ENCODE measurements at regions not wholly inside any gene's neighbourhood (a gene's known extent, or its start where the extent isn't known, plus 50 kb on each side); places are given as distances from the start of the nearest gene placed in this dataset.

DNA sequence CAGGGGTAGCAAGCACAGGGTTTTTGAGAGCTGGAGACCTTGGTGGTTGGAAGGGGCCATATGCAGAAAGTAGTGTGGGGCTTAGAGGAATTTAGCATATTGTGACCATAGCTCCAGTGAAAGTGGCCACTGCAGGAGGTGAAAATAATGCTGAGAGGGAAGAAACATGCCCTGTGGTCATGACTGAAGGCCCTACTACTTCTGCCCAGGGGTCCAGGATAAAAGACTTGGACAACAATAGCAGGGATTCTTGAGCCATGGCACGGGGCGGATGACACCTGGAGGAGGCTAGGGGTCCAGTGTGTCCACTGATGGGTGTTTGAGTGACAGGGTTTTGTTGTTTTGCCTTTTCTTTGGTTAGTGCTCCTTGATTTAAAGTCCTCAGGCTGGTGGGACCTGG lies 694.6 kb downstream of the CPS1 start:
- Histone ChIP-seq H3K9me2 (replicated peaks; ENCODE audit: insufficient read depth, low read length) (no peaks in the 10 kb centered on the region), H3K9ac (ENCODE audit: low read length) (no peak overlapping the region), H3K4me3 (ENCODE audit: low read length) (no peak overlapping the region), H2AFZ (ENCODE audit: low read length) (no peak overlapping the region), H3K27ac (ENCODE audit: low read length) (no peak overlapping the region), H4K20me1 (ENCODE audit: insufficient read depth, low read length) (no peaks in the 10 kb centered on the region), H3F3A (ENCODE audit: insufficient read depth, low read length) (no peaks in the 10 kb centered on the region), H3K79me2 (ENCODE audit: low read length) (no peaks in the 10 kb centered on the region), H3K4me1 (ENCODE audit: low read length) (no peaks in the 10 kb centered on the region), H3K9me3 (replicated peaks; ENCODE audit: insufficient read depth, low read length) (no peaks in the 10 kb centered on the region), H3K27me3 (replicated peaks; ENCODE audit: insufficient read depth, low read length) (no peaks in the 10 kb centered on the region), H3K36me3 (replicated peaks; ENCODE audit: insufficient read depth, low read length) (no peaks in the 10 kb centered on the region), H3K4me2 (ENCODE audit: low read depth, low read length) (no peak overlapping the region)
- TF ChIP-seq EZH2phosphoT487 (IDR thresholded peaks at IDR 0.05; ENCODE audit: low read length) (no peak), EZH2 (optimal IDR thresholded peaks at IDR 0.05; ENCODE audit: low read depth, low read length) (no peak)
- TF ChIP-seq, protein P1, sequence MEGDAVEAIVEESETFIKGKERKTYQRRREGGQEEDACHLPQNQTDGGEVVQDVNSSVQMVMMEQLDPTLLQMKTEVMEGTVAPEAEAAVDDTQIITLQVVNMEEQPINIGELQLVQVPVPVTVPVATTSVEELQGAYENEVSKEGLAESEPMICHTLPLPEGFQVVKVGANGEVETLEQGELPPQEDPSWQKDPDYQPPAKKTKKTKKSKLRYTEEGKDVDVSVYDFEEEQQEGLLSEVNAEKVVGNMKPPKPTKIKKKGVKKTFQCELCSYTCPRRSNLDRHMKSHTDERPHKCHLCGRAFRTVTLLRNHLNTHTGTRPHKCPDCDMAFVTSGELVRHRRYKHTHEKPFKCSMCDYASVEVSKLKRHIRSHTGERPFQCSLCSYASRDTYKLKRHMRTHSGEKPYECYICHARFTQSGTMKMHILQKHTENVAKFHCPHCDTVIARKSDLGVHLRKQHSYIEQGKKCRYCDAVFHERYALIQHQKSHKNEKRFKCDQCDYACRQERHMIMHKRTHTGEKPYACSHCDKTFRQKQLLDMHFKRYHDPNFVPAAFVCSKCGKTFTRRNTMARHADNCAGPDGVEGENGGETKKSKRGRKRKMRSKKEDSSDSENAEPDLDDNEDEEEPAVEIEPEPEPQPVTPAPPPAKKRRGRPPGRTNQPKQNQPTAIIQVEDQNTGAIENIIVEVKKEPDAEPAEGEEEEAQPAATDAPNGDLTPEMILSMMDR (IDR thresholded peaks at IDR 0.05; ENCODE audit: low read length): no peak
- no peak for DNase-seq

DNA sequence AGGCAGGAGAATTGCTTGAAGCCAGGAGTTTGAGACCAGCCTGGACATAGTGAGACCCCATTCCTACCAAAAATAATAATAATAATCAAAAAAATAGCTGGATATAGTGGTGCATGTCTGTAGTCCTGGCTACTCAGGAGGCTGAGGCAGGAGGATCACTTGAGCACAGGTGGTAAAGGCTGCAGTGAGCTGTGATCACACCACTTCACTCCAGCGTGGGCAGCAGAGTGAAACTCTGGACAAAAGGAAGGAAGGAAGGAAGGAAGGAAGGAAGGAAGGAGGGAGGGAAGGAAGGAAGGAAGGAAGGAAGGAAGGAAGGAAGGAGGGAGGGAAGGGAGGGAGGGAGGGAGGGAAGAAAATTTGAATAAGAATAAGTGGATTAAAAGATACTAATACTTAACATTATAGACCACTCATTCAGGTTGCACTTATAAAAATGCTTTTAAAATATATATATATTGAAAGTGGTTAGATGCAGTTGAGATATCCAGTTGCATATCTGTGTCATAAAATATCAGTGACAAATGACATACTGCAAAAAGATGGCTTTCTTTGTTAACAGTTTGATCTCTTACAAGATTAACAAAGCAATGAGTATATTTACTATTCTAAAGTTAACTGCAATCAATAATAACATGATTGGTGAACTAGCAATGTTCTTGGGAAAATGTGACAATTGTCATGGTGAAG lies 702.4 kb downstream of the CPS1 start:
- Histone ChIP-seq H3K27me3 (replicated peaks; ENCODE audit: insufficient read depth, low read length) (no peaks in the 10 kb centered on the region), H3K9me3 (replicated peaks; ENCODE audit: insufficient read depth, low read length) (no peaks in the 10 kb centered on the region), H2AFZ (ENCODE audit: low read length) (no peak overlapping the region), H3K9ac (ENCODE audit: low read length) (no peak overlapping the region), H3K4me1 (ENCODE audit: low read length) (no peaks in the 10 kb centered on the region), H3K79me2 (ENCODE audit: low read length) (no peaks in the 10 kb centered on the region), H3K27ac (ENCODE audit: low read length) (no peak overlapping the region), H3K9me2 (replicated peaks; ENCODE audit: insufficient read depth, low read length) (no peaks in the 10 kb centered on the region), H3K4me2 (ENCODE audit: low read depth, low read length) (no peak overlapping the region), H3K36me3 (replicated peaks; ENCODE audit: insufficient read depth, low read length) (no peaks in the 10 kb centered on the region), H4K20me1 (ENCODE audit: insufficient read depth, low read length) (no peaks in the 10 kb centered on the region), H3F3A (ENCODE audit: insufficient read depth, low read length) (no peaks in the 10 kb centered on the region), H3K4me3 (ENCODE audit: low read length) (no peak overlapping the region)
- TF ChIP-seq EZH2 (optimal IDR thresholded peaks at IDR 0.05; ENCODE audit: low read depth, low read length) (no peak), EZH2phosphoT487 (IDR thresholded peaks at IDR 0.05; ENCODE audit: low read length) (no peak)
- TF ChIP-seq, protein P1 (IDR thresholded peaks at IDR 0.05; ENCODE audit: low read length): no peak
- DNase-seq: no peak

DNA sequence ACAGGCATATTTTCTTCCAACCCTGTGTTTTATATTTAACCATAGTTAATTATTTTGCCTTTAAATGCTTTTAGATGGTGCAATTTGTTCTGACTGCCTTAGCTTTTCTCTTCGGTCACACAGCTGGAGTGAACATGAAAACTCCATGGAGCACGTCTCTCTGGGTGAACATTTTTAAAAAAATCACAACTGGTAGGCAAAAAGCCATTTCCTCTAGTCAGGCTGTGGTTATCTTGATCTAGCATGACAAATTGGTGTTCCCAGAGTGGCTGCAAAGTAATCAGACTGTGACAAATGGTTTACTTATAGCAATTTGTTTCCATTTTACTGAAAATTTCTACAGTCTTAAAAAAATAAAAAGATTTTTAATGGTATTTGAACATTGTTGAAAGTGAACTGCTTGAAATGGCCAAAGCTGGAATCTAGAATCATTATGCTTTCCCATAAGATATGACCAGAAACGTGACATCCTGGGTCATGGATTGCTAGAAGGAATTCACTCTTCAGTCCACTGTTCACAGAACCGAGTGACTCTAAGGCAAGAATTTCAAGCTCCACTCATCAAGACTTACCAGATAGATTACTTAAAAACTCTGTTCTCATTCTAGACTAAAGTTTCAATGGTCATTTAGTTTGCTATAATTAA lies 703.6 kb downstream of the CPS1 start:
- Histone ChIP-seq H3K27ac (ENCODE audit: low read length) (no peak overlapping the region), H4K20me1 (ENCODE audit: insufficient read depth, low read length) (no peaks in the 10 kb centered on the region), H3K9me2 (replicated peaks; ENCODE audit: insufficient read depth, low read length) (no peaks in the 10 kb centered on the region), H3F3A (ENCODE audit: insufficient read depth, low read length) (no peaks in the 10 kb centered on the region), H3K36me3 (replicated peaks; ENCODE audit: insufficient read depth, low read length) (no peaks in the 10 kb centered on the region), H2AFZ (ENCODE audit: low read length) (no peak overlapping the region), H3K4me1 (ENCODE audit: low read length) (no peaks in the 10 kb centered on the region), H3K4me2 (ENCODE audit: low read depth, low read length) (no peak overlapping the region), H3K9ac (ENCODE audit: low read length) (no peak overlapping the region), H3K79me2 (ENCODE audit: low read length) (no peaks in the 10 kb centered on the region), H3K4me3 (ENCODE audit: low read length) (no peak overlapping the region), H3K9me3 (replicated peaks; ENCODE audit: insufficient read depth, low read length) (no peaks in the 10 kb centered on the region), H3K27me3 (replicated peaks; ENCODE audit: insufficient read depth, low read length) (no peaks in the 10 kb centered on the region)
- no peak for DNase-seq
- TF ChIP-seq EZH2phosphoT487 (IDR thresholded peaks at IDR 0.05; ENCODE audit: low read length): no peak

DNA sequence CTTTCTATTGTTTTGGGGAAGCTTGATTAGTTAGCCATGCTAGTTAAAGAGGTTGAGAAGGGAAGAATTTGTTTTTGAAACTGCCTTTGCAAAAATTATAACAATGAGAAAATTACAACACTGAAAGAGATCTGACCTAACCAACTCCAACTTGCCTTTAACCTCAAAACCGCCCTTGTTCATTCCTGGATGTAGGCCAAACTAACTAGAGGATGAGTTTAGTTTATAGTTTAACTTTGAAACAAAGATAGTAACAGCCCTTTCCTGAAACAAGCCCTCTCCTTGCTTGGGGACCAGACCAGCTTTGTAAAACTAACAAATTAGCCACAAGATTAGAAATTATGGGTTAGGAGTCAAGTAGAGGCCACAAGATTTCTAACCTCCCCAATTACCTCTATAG lies 713.9 kb downstream of the CPS1 start:
- Histone ChIP-seq H3K9me2 (replicated peaks; ENCODE audit: insufficient read depth, low read length) (no peaks in the 10 kb centered on the region), H3K27ac (ENCODE audit: low read length) (no peak overlapping the region)
- TF ChIP-seq EZH2 (optimal IDR thresholded peaks at IDR 0.05; ENCODE audit: low read depth, low read length): no peak
- TF ChIP-seq, protein P1 (IDR thresholded peaks at IDR 0.05; ENCODE audit: low read length): no peak
- TF ChIP-seq EZH2phosphoT487 (IDR thresholded peaks at IDR 0.05; ENCODE audit: low read length): no peak

More for the DNA sequence above, 713.9 kb downstream of the CPS1 start:
- no peaks in the 10 kb centered on the region for H3K27me3 ChIP-seq (replicated peaks; ENCODE audit: insufficient read depth, low read length)
- no peaks in the 10 kb centered on the region for H3K79me2 ChIP-seq (ENCODE audit: low read length)
- H2AFZ ChIP-seq (ENCODE audit: low read length): no peak overlapping the region
- H3K4me3 ChIP-seq (ENCODE audit: low read length): no peak overlapping the region
- no peak overlapping the region for H3K4me2 ChIP-seq (ENCODE audit: low read depth, low read length)
- no peaks in the 10 kb centered on the region for H3K36me3 ChIP-seq (replicated peaks; ENCODE audit: insufficient read depth, low read length)
- H4K20me1 ChIP-seq (ENCODE audit: insufficient read depth, low read length): no peaks in the 10 kb centered on the region
- H3K9ac ChIP-seq (ENCODE audit: low read length): no peak overlapping the region
- no peak for DNase-seq
- no peaks in the 10 kb centered on the region for H3K4me1 ChIP-seq (ENCODE audit: low read length)
- H3K9me3 ChIP-seq (replicated peaks; ENCODE audit: insufficient read depth, low read length): no peaks in the 10 kb centered on the region
- no peaks in the 10 kb centered on the region for H3F3A ChIP-seq (ENCODE audit: insufficient read depth, low read length)
